ENCODE measurements at regions not wholly inside any gene's neighbourhood (a gene's known extent, or its start where the extent isn't known, plus 50 kb on each side); places are given as distances from the start of the nearest gene placed in this dataset.
A peak's percentile ranks its signal among the peaks of the same experiment; 100 is the strongest.

DNA sequence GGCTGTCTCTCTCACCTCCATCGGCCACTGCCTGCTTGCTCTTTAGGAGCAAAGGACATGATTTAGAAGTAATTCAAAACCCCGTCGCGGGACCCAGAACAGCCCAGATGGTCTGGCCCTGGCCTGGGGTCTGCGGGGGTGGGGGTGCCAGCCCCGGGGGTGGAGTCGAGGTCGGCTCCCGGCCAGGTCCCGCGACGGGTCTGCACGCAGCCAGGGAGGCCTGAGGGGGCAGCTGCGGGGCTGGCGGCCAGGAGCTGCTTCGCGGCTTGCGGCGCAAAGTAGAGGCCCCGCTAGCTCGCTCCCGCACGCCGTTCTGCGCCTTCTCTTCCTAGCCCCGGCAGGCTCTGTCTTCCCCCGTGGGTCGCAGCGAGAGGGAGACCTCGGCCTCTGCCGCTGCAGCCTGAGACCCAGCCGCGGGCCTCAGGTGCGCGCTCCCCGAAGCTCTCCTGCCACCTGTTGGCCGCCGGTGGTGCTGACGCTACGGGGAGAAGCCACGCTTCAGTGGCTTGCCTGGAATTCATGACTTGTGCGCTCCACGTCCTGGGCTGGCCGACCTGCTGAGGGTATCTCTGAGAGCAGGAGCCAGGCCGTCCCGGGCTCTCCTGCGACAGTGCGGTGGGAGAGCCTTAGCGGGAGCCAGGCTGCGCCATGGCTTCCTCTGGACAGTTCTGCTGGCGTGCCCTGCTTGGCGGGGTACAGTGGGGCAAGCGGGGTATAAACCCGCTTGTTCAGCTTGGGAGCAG, 157.2 kb upstream of the PITX1 start:
- intact Hi-C loops (cut with DNase I) = no loop called here
- peak; percentile 67 for DNase-seq

GRCh38 chr5:135190416-135191083, 156.5 kb upstream of the PITX1 start:
- intact Hi-C loops (cut with DNase I) = no loop called here
- DNase-seq (no peak), ATAC-seq (no peak)

More for the DNA sequence above, 157.2 kb upstream of the PITX1 start:
- peak; percentile 86 to 92 for ATAC-seq

- DNase-seq (no peak), ATAC-seq (no peak)
- intact Hi-C loops (cut with DNase I) = no loop called here
Observed at GRCh38 chr5:135189024-135189423, 155.0 kb upstream of the PITX1 start.

DNA sequence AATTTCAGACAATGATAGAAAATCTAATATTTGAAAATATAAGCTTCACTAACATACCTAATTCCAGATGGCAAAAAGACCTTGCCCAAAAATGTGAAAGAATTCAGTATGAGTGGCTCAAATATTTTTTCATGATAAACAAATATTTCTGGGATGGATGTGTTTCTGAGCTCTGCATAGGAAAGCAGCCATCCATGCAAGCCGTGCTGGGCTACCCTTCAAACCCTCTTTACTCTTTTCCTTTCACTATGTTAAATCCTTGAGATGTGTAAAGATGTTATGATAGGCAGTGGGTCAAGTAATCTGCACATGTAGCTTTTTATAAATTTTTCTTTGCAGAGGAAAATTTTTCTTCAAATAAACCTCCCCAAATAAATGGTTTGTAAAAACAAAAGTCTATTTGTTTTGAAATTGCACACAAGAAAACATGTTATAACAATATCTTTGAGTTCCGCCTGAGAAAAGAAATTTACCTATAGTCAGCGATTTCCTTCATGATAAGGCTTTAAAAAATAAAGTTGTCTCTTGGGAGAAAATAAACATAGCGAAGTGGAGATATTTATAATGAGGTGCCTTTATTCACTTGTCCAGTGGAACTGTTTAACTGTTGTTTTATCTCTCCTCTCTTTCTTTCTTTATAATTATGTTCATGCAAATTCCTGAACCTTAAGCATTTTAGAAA, 154.3 kb upstream of the PITX1 start:
- intact Hi-C loops (cut with DNase I) = no loop called here
- ATAC-seq (no peak), DNase-seq (no peak)

GRCh38 chr5:135186662-135187522, 152.9 kb upstream of the PITX1 start:
- DNase-seq (no peak), ATAC-seq (no peak)
- intact Hi-C loops (cut with DNase I) = no loop called here

DNA sequence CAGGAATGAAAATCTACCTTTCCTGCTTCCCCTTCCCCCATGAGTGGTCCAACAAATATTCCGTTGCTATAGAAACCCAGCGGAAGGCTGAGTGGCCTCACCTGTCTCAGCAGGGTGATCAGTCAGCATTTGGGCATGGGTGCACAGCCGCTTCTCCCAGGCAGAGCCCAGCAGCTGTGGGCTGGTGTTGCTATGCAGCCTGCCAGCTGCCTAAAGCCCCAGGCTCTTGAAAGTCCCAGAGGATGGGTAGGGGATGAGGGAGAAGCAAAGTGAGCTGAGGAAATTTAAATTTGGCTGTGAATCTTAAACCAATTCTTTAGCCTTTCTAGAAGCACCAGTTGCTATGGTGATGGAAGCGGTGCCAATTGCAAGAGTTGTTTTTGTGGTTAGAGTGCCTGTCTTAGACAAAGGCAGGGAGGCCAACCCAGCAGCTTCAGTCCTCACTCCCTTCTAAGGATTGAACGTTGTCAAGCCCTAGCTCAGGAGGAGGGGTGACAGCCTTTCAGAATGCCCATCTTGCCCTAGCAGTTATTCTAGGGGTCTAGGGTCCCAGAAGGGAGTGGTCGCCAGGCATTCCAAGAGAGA, 151.5 kb upstream of the PITX1 start:
- ATAC-seq = no peak
- intact Hi-C loops (cut with DNase I) = no loop called here

GRCh38 chr5:135184646-135185045, 150.6 kb upstream of the PITX1 start:
- intact Hi-C loops (cut with DNase I) = no loop called here
- DNase-seq = no peak
- no peak for ATAC-seq

More for the DNA sequence above, 151.5 kb upstream of the PITX1 start:
- DNase-seq = no peak

GRCh38 chr5:135183464-135183863, 149.4 kb upstream of the PITX1 start:
- intact Hi-C loops (cut with DNase I) = no loop called here
- no peak for ATAC-seq
- no peak for DNase-seq

- intact Hi-C loops (cut with DNase I) = no loop called here
- ATAC-seq = no peak
- no peak for DNase-seq
Observed at GRCh38 chr5:135182675-135183074, 148.6 kb upstream of the PITX1 start.

GRCh38 chr5:135181653-135182052, 147.6 kb upstream of the PITX1 start:
- no peak for ATAC-seq

GRCh38 chr5:135179308-135179980, 145.4 kb upstream of the PITX1 start:
- intact Hi-C loops (cut with DNase I) = no loop called here
- ATAC-seq (no peak), DNase-seq (no peak)

More at GRCh38 chr5:135181653-135182052, 147.6 kb upstream of the PITX1 start:
- DNase-seq = no peak
- intact Hi-C loops (cut with DNase I) = no loop called here

DNA sequence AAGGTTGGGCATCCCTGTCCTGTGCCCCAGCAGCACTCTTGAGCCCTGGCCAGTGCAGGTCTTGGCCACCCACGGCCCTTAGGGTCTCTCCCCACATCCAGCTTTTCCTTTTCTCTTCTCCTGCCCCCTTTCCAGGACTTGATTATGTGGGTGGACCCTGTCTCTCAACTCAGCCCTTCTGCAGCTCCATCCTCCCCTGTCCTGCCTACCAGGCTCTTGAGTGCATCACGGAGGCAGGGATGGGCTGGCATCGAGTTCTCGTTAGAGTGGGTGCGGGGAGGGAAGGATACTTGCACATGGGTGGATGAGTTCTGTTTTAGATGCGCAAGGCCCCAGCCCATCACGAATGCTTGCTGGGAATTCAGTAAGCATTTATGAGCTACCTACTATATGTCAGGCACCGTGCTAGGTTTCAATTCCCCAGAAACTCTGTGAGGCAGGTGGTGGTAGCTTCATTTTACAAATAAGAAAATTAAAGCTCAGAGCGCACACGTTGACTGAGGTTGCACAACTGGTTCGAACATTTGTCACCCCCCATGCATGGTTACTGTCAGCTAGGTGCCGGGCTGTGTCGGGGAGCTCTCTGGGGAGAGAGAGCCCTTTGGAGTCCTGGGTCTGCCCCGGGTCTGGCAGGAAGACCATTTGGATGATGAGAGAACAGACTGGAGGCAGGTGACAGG, 144.6 kb upstream of the PITX1 start:
- no peak for DNase-seq
- no peak for ATAC-seq
- intact Hi-C loops (cut with DNase I) = no loop called here

DNA sequence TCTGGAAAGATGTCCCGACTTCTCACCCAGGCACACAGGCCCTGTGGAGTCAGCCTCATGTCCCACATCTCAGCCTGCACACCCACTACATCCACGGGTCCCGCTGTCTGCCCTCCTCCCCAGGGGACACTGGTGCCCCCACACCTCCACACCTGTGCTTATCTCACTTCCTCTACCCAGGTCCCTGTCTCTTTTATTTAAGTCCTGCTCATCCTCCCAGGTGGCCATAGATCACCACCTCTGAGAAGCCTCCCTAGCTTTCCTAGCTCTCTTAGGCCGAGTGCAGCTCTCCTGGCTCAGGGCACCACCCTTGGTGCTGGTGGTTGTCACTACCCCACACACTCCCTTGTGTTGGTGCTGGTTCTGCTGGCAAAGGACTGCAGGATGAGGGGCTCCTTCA, 143.6 kb upstream of the PITX1 start:
- intact Hi-C loops (cut with DNase I) = no loop called here
- DNase-seq (no peak), ATAC-seq (no peak)

DNA sequence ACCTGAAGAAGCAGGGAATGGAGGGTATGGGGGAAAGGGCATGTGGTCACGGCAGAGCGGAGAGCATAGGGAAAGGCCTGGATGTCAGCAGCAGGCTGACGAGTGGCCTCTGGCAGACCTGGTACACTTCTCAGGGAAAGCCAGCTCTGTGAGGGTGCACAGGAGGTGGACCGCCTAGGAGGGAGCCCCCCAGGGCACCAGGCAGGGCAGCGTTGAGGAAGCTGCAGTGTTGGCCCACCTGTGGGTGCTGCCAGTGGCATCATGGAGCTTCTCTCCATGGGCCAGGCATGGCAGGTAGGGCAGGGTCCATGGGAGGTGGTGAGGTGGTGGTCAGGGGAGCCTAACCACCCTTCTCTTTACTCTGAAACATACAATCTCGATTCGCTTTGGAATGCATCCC, 143.0 kb upstream of the PITX1 start:
- no peak for DNase-seq
- intact Hi-C loops (cut with DNase I) = no loop called here
- no peak for ATAC-seq

GRCh38 chr5:135174315-135175096, 140.5 kb upstream of the PITX1 start:
- ATAC-seq (no peak), DNase-seq (no peak)
- intact Hi-C loops (cut with DNase I) = no loop called here

- ATAC-seq (no peak), DNase-seq (no peak)
- intact Hi-C loops (cut with DNase I) = no loop called here
Observed at GRCh38 chr5:135173662-135174290, 139.7 kb upstream of the PITX1 start.

GRCh38 chr5:135172718-135173117, 138.7 kb upstream of the PITX1 start:
- ATAC-seq (no peak), DNase-seq (no peak)
- intact Hi-C loops (cut with DNase I) = no loop called here
